ENCODE measurements at regions not wholly inside any gene's neighbourhood (a gene's known extent, or its start where the extent isn't known, plus 50 kb on each side); places are given as distances from the start of the nearest gene placed in this dataset.

GRCh38 chr17:73713136-73713535 is 68.9 kb upstream of the SDK2 start:
- no peak for ATAC-seq
- Histone ChIP-seq H3K27ac (no peak overlapping the region), H3K27me3 (peaks cover 0 to 42% of the 10 kb centered on the region in 2 donors), H3K36me3 (no peaks in the 10 kb centered on the region), H3K4me1 (peaks cover 0 to 6% of the 10 kb centered on the region in 2 donors), H3K4me3 (no peak overlapping the region), H3K9me3 (no peaks in the 10 kb centered on the region)
- TF ChIP-seq CTCF (IDR thresholded peaks at IDR 0.05): no peak
- intact Hi-C loops (cut with DNase I): no loop called here
- DNase-seq: no peak

- Histone ChIP-seq H3K36me3 (no peaks in the 10 kb centered on the region), H3K9me3 (no peaks in the 10 kb centered on the region), H3K4me3 (no peak overlapping the region), H3K27me3 (peaks cover 0 to 32% of the 10 kb centered on the region in 2 donors), H3K27ac (no peak overlapping the region), H3K4me1 (peaks cover 0 to 12% of the 10 kb centered on the region in 2 donors)
- DNase-seq (no peak), ATAC-seq (no peak)
- TF ChIP-seq CTCF (IDR thresholded peaks at IDR 0.05): no peak
- intact Hi-C loops (cut with DNase I): no loop called here
These were observed 71.5 kb upstream of the SDK2 start for GRCh38 chr17:73715769-73716168.

GRCh38 chr17:73717690-73718089 is 73.4 kb upstream of the SDK2 start:
- Histone ChIP-seq H3K36me3 (no peaks in the 10 kb centered on the region), H3K27ac (no peak overlapping the region), H3K9me3 (no peaks in the 10 kb centered on the region), H3K4me1 (peaks cover 0 to 12% of the 10 kb centered on the region in 2 donors), H3K27me3 (peaks cover 0 to 19% of the 10 kb centered on the region in 2 donors), H3K4me3 (no peak overlapping the region)
- DNase-seq: no peak
- intact Hi-C loops (cut with DNase I): no loop called here
- ATAC-seq: no peak
- TF ChIP-seq CTCF (IDR thresholded peaks at IDR 0.05): no peak

GRCh38 chr17:73718362-73718761 is 74.1 kb upstream of the SDK2 start:
- ATAC-seq: no peak
- H3K27ac ChIP-seq: no peak overlapping the region
- no peak for TF ChIP-seq CTCF (IDR thresholded peaks at IDR 0.05)
- no peaks in the 10 kb centered on the region for H3K9me3 ChIP-seq
- H3K4me1 ChIP-seq: peaks cover 0 to 12% of the 10 kb centered on the region in 2 donors
- H3K27me3 ChIP-seq: peaks cover 0 to 13% of the 10 kb centered on the region in 2 donors
- no peaks in the 10 kb centered on the region for H3K36me3 ChIP-seq
- no peak overlapping the region for H3K4me3 ChIP-seq
- intact Hi-C loops (cut with DNase I): no loop called here
- no peak for DNase-seq

- H3K27me3 ChIP-seq: peaks cover 0 to 8% of the 10 kb centered on the region in 2 donors
- H3K9me3 ChIP-seq: no peaks in the 10 kb centered on the region
- no peak overlapping the region for H3K4me3 ChIP-seq
- H3K27ac ChIP-seq: no peak overlapping the region
- H3K4me1 ChIP-seq: peaks cover 0 to 12% of the 10 kb centered on the region in 2 donors
- no peaks in the 10 kb centered on the region for H3K36me3 ChIP-seq
- no peak for TF ChIP-seq CTCF (IDR thresholded peaks at IDR 0.05)
- DNase-seq: no peak
- intact Hi-C loops (cut with DNase I): no loop called here
- peak; percentile 23 for ATAC-seq
These were observed 74.7 kb upstream of the SDK2 start for GRCh38 chr17:73718912-73719311.

Measured in left lung (tissue), 4 donors.